SK-N-SH (cell line): ENCODE measurements at regions not wholly inside any gene's neighbourhood (a gene's known extent, or its start where the extent isn't known, plus 50 kb on each side); places are given as distances from the start of the nearest gene placed in this dataset.

Source experiments
- CTCF ChIA-PET: fragments of 300-600, 350-600 bp; formaldehyde crosslinking; extraction: SDS; loops from one replicate; lab custom pipeline; 2021; lab: Yijun Ruan, JAX
- POLR2A ChIA-PET: fragments of 350-600 bp; sonication (Branson Sonifier 250); formaldehyde crosslinking; extraction: SDS; loops from one replicate; lab custom pipeline; 2020; ENCODE audit warnings: antibody characterized with exemption, inconsistent platforms; lab: Yijun Ruan, JAX
- DNase-seq: peaks from one replicate; pipeline ENCODE4 v3.0.0; 2012
- H2AFZ ChIP-seq: fragments of 200-600 bp; sonication (generic); 2 replicates; pipeline ENCODE4 v1.8.1; 2016; ENCODE audit warnings: antibody characterized with exemption, mild to moderate bottlenecking, low read depth
- H3F3A ChIP-seq: fragments of 200-600 bp; sonication (generic); replicated peaks from 2 replicates; pipeline ENCODE3; 2016; ENCODE audit warnings: antibody characterized with exemption, mild to moderate bottlenecking; ENCODE audit not compliant: insufficient read depth
- H3K27ac ChIP-seq, 2 experiments: fragments of 200-500 bp in 1 of 2; fragments of 200-600 bp in 1 of 2; sonication (Bioruptor generic) in 1 of 2; sonication (generic), shearing (Covaris generic) in 1 of 2; 2 replicates each; pipeline versions ENCODE4 v1.5.1 to v1.6.1; 2014 to 2016; ENCODE audit warnings: low read depth in 2 of 2, inconsistent platforms in 1 of 2, low read length in 1 of 2, mild to moderate bottlenecking in 1 of 2, mixed read lengths in 1 of 2
- H3K27me3 ChIP-seq: fragments of 200-600 bp; sonication (generic), shearing (Covaris generic); 2 replicates; pipeline ENCODE4 v1.6.1; 2016; ENCODE audit warnings: mixed run types; ENCODE audit not compliant: insufficient read depth
- H3K36me3 ChIP-seq, 2 experiments: fragments of 200-500 bp in 1 of 2; fragments of 200-600 bp in 1 of 2; sonication (Bioruptor generic) in 1 of 2; sonication (generic) in 1 of 2; replicated peaks in 1 of 2; 2 replicates each; pipeline versions ENCODE3 to v1.5.1; 2014 to 2016; ENCODE audit warnings: low read length in 1 of 2, mild to moderate bottlenecking in 1 of 2; ENCODE audit not compliant: insufficient read depth in 2 of 2, control insufficient read depth in 1 of 2
- H3K4me1 ChIP-seq, 2 experiments: fragments of 200-500 bp in 1 of 2; fragments of 200-600 bp in 1 of 2; sonication (Bioruptor generic) in 1 of 2; sonication (generic), shearing (Covaris generic) in 1 of 2; 2 replicates each; pipeline versions ENCODE4 v1.5.1 to v1.6.1; 2014 to 2016; ENCODE audit warnings: low read depth in 1 of 2, low read length in 1 of 2, mixed run types in 1 of 2; ENCODE audit not compliant: insufficient read depth in 2 of 2, control insufficient read depth in 1 of 2
- H3K4me2 ChIP-seq: fragments of 200-600 bp; sonication (generic), shearing (Covaris generic); 2 replicates; pipeline ENCODE4 v1.6.1; 2017; ENCODE audit warnings: mixed run types
- H3K4me3 ChIP-seq, 2 experiments: fragments of 200-500 bp in 1 of 2; fragments of 200-600 bp in 1 of 2; sonication (Bioruptor generic) in 1 of 2; sonication (generic), shearing (Covaris generic) in 1 of 2; 2 replicates each; pipeline versions ENCODE4 v1.5.1 to v1.8.1; 2014 to 2016; ENCODE audit warnings: low read depth in 2 of 2, inconsistent platforms in 1 of 2, low read length in 1 of 2, mild to moderate bottlenecking in 1 of 2, mixed read lengths in 1 of 2, moderate library complexity in 1 of 2
- H3K79me2 ChIP-seq: fragments of 200-600 bp; sonication (generic); 2 replicates; pipeline ENCODE4 v1.8.1; 2017; ENCODE audit warnings: mild to moderate bottlenecking; ENCODE audit not compliant: insufficient read depth
- H3K9ac ChIP-seq: fragments of 200-600 bp; sonication (generic); 2 replicates; pipeline ENCODE4 v1.6.1; 2017; ENCODE audit warnings: mixed run types
- H3K9me2 ChIP-seq: fragments of 200-600 bp; sonication (generic); 2 replicates; pipeline ENCODE4 v1.6.1; 2017; ENCODE audit warnings: mixed run types
- H3K9me3 ChIP-seq: fragments of 200-600 bp; sonication (generic); 2 replicates; pipeline ENCODE4 v1.6.1; 2017; ENCODE audit warnings: mixed run types, mild to moderate bottlenecking, moderate library complexity
- H4K20me1 ChIP-seq: fragments of 200-600 bp; sonication (generic); 2 replicates; pipeline ENCODE4 v1.6.1; 2017; ENCODE audit warnings: mild to moderate bottlenecking, mixed run types; ENCODE audit not compliant: insufficient read depth
- CTCF ChIP-seq: fragments of 200-600 bp; sonication (generic); IDR thresholded peaks from 2 replicates; pipeline ENCODE4 v1.6.1; 2017; ENCODE audit warnings: antibody characterized with exemption, mild to moderate bottlenecking, moderate library complexity
- ELF1 ChIP-seq: IDR thresholded peaks from 2 replicates; pipeline ENCODE4 v1.4.0; 2012
- EZH2phosphoT487 ChIP-seq: fragments of 200-600 bp; sonication (generic); IDR thresholded peaks from 2 replicates; pipeline ENCODE4 v1.6.1; 2017; ENCODE audit warnings: low read depth, mixed run types, mild to moderate bottlenecking, antibody characterized with exemption, moderate library complexity, borderline replicate concordance
- FOSL2 ChIP-seq: IDR thresholded peaks from 2 replicates; pipeline ENCODE4 v1.4.0; 2012; ENCODE audit warnings: low read depth, mild to moderate bottlenecking, moderate library complexity, borderline replicate concordance
- FOXM1 ChIP-seq: IDR thresholded peaks from 2 replicates; pipeline ENCODE4 v1.4.0; 2012; ENCODE audit warnings: low read depth, mild to moderate bottlenecking
- GABPA ChIP-seq: IDR thresholded peaks from 2 replicates; pipeline ENCODE4 v1.4.0; 2012; ENCODE audit warnings: low read depth, mild to moderate bottlenecking
- JUND ChIP-seq: IDR thresholded peaks from 2 replicates; pipeline ENCODE4 v1.4.0; 2012
- MAX ChIP-seq: IDR thresholded peaks from 2 replicates; pipeline ENCODE4 v1.4.0; 2012; ENCODE audit warnings: low read depth
- MXI1 ChIP-seq: IDR thresholded peaks from 2 replicates; pipeline ENCODE4 v1.6.1; 2012; ENCODE audit warnings: mild to moderate bottlenecking, low read depth, low read length, improper control_type of control experiment
- NFIC ChIP-seq: IDR thresholded peaks from 2 replicates; pipeline ENCODE4 v1.4.0; 2012; ENCODE audit warnings: borderline replicate concordance
- POLR2AphosphoS5 ChIP-seq: IDR thresholded peaks from 2 replicates; pipeline ENCODE4 v1.6.1; 2012; ENCODE audit warnings: low read depth, low read length
- RCOR1 ChIP-seq: fragments of 150-350 bp; IDR thresholded peaks from 2 replicates; pipeline ENCODE4 v1.6.1; 2017; ENCODE audit warnings: antibody characterized with exemption, low read length
- REST ChIP-seq: IDR thresholded peaks from 2 replicates; pipeline ENCODE4 v1.6.1; 2012; ENCODE audit warnings: mild to moderate bottlenecking, low read depth, low read length, moderate library complexity
- RFX5 ChIP-seq: IDR thresholded peaks from 2 replicates; pipeline ENCODE4 v1.6.1; 2012; ENCODE audit warnings: mild to moderate bottlenecking, improper control_type of control experiment, low read length
- RXRA ChIP-seq: IDR thresholded peaks from 2 replicates; pipeline ENCODE4 v1.4.0; 2012; ENCODE audit warnings: low read depth, mild to moderate bottlenecking, borderline replicate concordance
- SIN3A ChIP-seq: IDR thresholded peaks from 2 replicates; pipeline ENCODE4 v1.6.1; 2012; ENCODE audit warnings: low read depth, mild to moderate bottlenecking, low read length, moderate library complexity, borderline replicate concordance
- SMC3 ChIP-seq: IDR thresholded peaks from 2 replicates; pipeline ENCODE4 v1.6.1; 2012; ENCODE audit warnings: low read depth, low read length, improper control_type of control experiment
- TAF1 ChIP-seq: IDR thresholded peaks from 2 replicates; pipeline ENCODE4 v1.6.1; 2012; ENCODE audit warnings: low read depth, mild to moderate bottlenecking, low read length, moderate library complexity, borderline replicate concordance
- TCF12 ChIP-seq: IDR thresholded peaks from 2 replicates; pipeline ENCODE4 v1.4.0; 2012
- WGBS: methylation state at CpG from one replicate; pipeline ENCODE4 v1.1.6; 2017; ENCODE audit warnings: low lambda C conversion rate; 5-methylcytosine and 5-hydroxymethylcytosine counted together

GRCh38 chr13:53105477-53105876 lies 76.9 kb downstream of the OLFM4 start:
- DNase-seq, result no peak
- Histone ChIP-seq H3F3A (no peaks in the 10 kb centered on the region), H4K20me1 (no peaks in the 10 kb centered on the region), H3K79me2 (no peaks in the 10 kb centered on the region), H3K27me3 (no peaks in the 10 kb centered on the region), H3K9me2 (no peaks in the 10 kb centered on the region), H3K36me3 (no peaks in the 10 kb centered on the region), H3K4me3 (no peak overlapping the region), H3K4me1 (peaks cover 0 to 4% of the 10 kb centered on the region in 2 experiments; a peak in 1 of 4 replicates), H3K9me3 (no peaks in the 10 kb centered on the region), H3K9ac (no peak overlapping the region), H3K4me2 (no peak overlapping the region), H2AFZ (no peak overlapping the region), H3K27ac (no peak overlapping the region)
- TF ChIP-seq JUND, result no peak
- ChIA-PET CTCF (interaction anchor here (0.8 kb wide), 1 partner anchor 46 kb away, joined by 4 read pairs; no protein-coding TSS in a partner anchor), POLR2A (no interaction called here)
- WGBS, result 37% methylated on average over 3 of the region's 3 CpGs

GRCh38 chr13:53105890-53106289 lies 77.3 kb downstream of the OLFM4 start:
- no peak overlapping the region for H3K4me2 ChIP-seq
- DNase-seq, result no peak
- no peaks in the 10 kb centered on the region for H4K20me1 ChIP-seq
- 56% methylated on average over 3 of the region's 3 CpGs for WGBS
- no peaks in the 10 kb centered on the region for H3K36me3 ChIP-seq
- peaks cover 0 to 2% of the 10 kb centered on the region in 2 experiments; a peak in 1 of 4 replicates for H3K4me1 ChIP-seq
- POLR2A ChIA-PET, result no interaction called here
- no peak overlapping the region for H3K9ac ChIP-seq
- no peak overlapping the region for H3K27ac ChIP-seq
- H3K9me2 ChIP-seq, result no peaks in the 10 kb centered on the region
- no peak overlapping the region for H2AFZ ChIP-seq
- H3K4me3 ChIP-seq, result no peak overlapping the region
- TF ChIP-seq RXRA, result no peak
- TF ChIP-seq TCF12, result no peak
- no peak for TF ChIP-seq ELF1
- TF ChIP-seq FOSL2, result no peak
- TF ChIP-seq SMC3, result no peak
- TF ChIP-seq SIN3A, result no peak
- TF ChIP-seq FOXM1, result no peak
- TF ChIP-seq CTCF, result no peak
- no peak for TF ChIP-seq RFX5
- TF ChIP-seq JUND, result no peak
- no peak for TF ChIP-seq REST
- TF ChIP-seq RCOR1, result no peak
- TF ChIP-seq NFIC, result no peak
- no peak for TF ChIP-seq TAF1
- TF ChIP-seq MAX, result no peak
- no peak for TF ChIP-seq GABPA
- TF ChIP-seq MXI1, result no peak
- no peak for TF ChIP-seq POLR2AphosphoS5
- no peak for TF ChIP-seq EZH2phosphoT487
- H3K79me2 ChIP-seq, result no peaks in the 10 kb centered on the region
- no peaks in the 10 kb centered on the region for H3F3A ChIP-seq
- H3K27me3 ChIP-seq, result no peaks in the 10 kb centered on the region
- CTCF ChIA-PET, result interaction anchor here (0.8 kb wide), 1 partner anchor 46 kb away, joined by 4 read pairs; no protein-coding TSS in a partner anchor
- H3K9me3 ChIP-seq, result no peaks in the 10 kb centered on the region
